ENCODE measurements at regions not wholly inside any gene's neighbourhood (a gene's known extent, or its start where the extent isn't known, plus 50 kb on each side); places are given as distances from the start of the nearest gene placed in this dataset.
A peak's percentile ranks its signal among the peaks of the same experiment; 100 is the strongest.

- Histone ChIP-seq H3K9ac (ENCODE audit: low read depth in 1 of 2, low read length in 2 of 2) (no peak overlapping the region), H3K4me1 (ENCODE audit: control insufficient read depth in 4 of 4, insufficient read depth in 4 of 4, low read length in 3 of 4) (peaks cover 0 to 11% (median 3%) of the 10 kb centered on the region in 4 donors), H3K27ac (ENCODE audit: low read depth in 1 of 2, low read length in 2 of 2) (peak overlapping the region in 1 of 2 donors; percentile 30), H3K9me3 (ENCODE audit: control insufficient read depth in 4 of 4, low read length in 3 of 4) (peaks cover 0 to 2% (median 0%) of the 10 kb centered on the region in 4 donors), H3K27me3 (ENCODE audit: control insufficient read depth in 4 of 4, insufficient read depth in 4 of 4, low read length in 3 of 4) (no peaks in the 10 kb centered on the region), H3K36me3 (ENCODE audit: control insufficient read depth in 4 of 4, insufficient read depth in 3 of 4, low read depth in 1 of 4, low read length in 3 of 4) (no peaks in the 10 kb centered on the region), H3K4me3 (ENCODE audit: low read depth in 1 of 3, low read length in 3 of 3) (no peak overlapping the region)
- DNase-seq (ENCODE audit: low spot score), result no peak
- no peak for TF ChIP-seq HNF4G (IDR thresholded peaks at IDR 0.05)
- TF ChIP-seq JUND (IDR thresholded peaks at IDR 0.05), result no peak
- peak; percentile 27 for TF ChIP-seq SP1 (IDR thresholded peaks at IDR 0.05)
- no peak for TF ChIP-seq TAF1 (conservative IDR thresholded peaks at IDR 0.05)
- TF ChIP-seq NR2F2 (IDR thresholded peaks at IDR 0.05), result no peak
- no peak for TF ChIP-seq FOXA1 (IDR thresholded peaks at IDR 0.05)
- TF ChIP-seq, protein P1, sequence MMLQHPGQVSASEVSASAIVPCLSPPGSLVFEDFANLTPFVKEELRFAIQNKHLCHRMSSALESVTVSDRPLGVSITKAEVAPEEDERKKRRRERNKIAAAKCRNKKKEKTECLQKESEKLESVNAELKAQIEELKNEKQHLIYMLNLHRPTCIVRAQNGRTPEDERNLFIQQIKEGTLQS (IDR thresholded peaks at IDR 0.05), result peak; percentile 41
- TF ChIP-seq FOXA2 (IDR thresholded peaks at IDR 0.05), result peak; percentile 62
- peak; percentile 30 for TF ChIP-seq YY1 (IDR thresholded peaks at IDR 0.05)
- TF ChIP-seq RXRA (IDR thresholded peaks at IDR 0.05), result peak in 1 of 2 donors; percentile 15
- TF ChIP-seq EGR1 (IDR thresholded peaks at IDR 0.05; ENCODE audit: low read depth in 2 of 2), result no peak
- TF ChIP-seq RAD21 (IDR thresholded peaks at IDR 0.05), result no peak
- TF ChIP-seq ZBTB33 (IDR thresholded peaks at IDR 0.05), result no peak
- peak in 1 of 2 donors; percentile 52 for TF ChIP-seq HNF4A (conservative IDR thresholded peaks at IDR 0.05)
- no peak for TF ChIP-seq MAX (IDR thresholded peaks at IDR 0.05)
- TF ChIP-seq, protein P2, sequence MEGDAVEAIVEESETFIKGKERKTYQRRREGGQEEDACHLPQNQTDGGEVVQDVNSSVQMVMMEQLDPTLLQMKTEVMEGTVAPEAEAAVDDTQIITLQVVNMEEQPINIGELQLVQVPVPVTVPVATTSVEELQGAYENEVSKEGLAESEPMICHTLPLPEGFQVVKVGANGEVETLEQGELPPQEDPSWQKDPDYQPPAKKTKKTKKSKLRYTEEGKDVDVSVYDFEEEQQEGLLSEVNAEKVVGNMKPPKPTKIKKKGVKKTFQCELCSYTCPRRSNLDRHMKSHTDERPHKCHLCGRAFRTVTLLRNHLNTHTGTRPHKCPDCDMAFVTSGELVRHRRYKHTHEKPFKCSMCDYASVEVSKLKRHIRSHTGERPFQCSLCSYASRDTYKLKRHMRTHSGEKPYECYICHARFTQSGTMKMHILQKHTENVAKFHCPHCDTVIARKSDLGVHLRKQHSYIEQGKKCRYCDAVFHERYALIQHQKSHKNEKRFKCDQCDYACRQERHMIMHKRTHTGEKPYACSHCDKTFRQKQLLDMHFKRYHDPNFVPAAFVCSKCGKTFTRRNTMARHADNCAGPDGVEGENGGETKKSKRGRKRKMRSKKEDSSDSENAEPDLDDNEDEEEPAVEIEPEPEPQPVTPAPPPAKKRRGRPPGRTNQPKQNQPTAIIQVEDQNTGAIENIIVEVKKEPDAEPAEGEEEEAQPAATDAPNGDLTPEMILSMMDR (IDR thresholded peaks at IDR 0.05; ENCODE audit: low read depth, low read length, missing input control), result no peak
- no peak for TF ChIP-seq GABPA (IDR thresholded peaks at IDR 0.05 in 1 of 2, conservative IDR thresholded peaks at IDR 0.05 in 1 of 2)
- TF ChIP-seq REST (IDR thresholded peaks at IDR 0.05), result no peak
Measured at GRCh38 chr11:81993755-81994154, 739.9 kb downstream of the FAM181B start.

Data from liver (tissue), 7 donors.